Kidney epithelial cell (primary cell): ENCODE measurements at regions not wholly inside any gene's neighbourhood (a gene's known extent, or its start where the extent isn't known, plus 50 kb on each side); places are given as distances from the start of the nearest gene placed in this dataset.

ENCODE experiments used
- DNase-seq: peaks from one replicate; pipeline ENCODE4 v3.0.0-alpha.2; 2010; ENCODE audit warnings: low read depth
- H3K27me3 ChIP-seq: 2 replicates; pipeline ENCODE4 v1.6.0; 2011; ENCODE audit warnings: low read length; ENCODE audit not compliant: control insufficient read depth, insufficient read depth
- H3K36me3 ChIP-seq: 2 replicates; pipeline ENCODE4 v1.5.1; 2011; ENCODE audit warnings: low read length; ENCODE audit not compliant: control insufficient read depth, insufficient read depth
- H3K4me3 ChIP-seq: 2 replicates; pipeline ENCODE4 v1.5.1; 2011; ENCODE audit warnings: low read depth, mild to moderate bottlenecking, control low read depth, low read length
- CTCF ChIP-seq: IDR thresholded peaks from 2 replicates; pipeline ENCODE4 v1.5.1; 2011; ENCODE audit warnings: mild to moderate bottlenecking, moderate library complexity, low read length, control low read depth, inconsistent platforms; ENCODE audit not compliant: insufficient read depth, poor library complexity, severe bottlenecking

GRCh38 chr1:232689711-232690110 is 59.8 kb upstream of the SIPA1L2 start:
- H3K36me3 ChIP-seq, result no peaks in the 10 kb centered on the region
- no peaks in the 10 kb centered on the region for H3K27me3 ChIP-seq
- no peak overlapping the region for H3K4me3 ChIP-seq
- no peak for DNase-seq
- no peak for TF ChIP-seq CTCF

DNA sequence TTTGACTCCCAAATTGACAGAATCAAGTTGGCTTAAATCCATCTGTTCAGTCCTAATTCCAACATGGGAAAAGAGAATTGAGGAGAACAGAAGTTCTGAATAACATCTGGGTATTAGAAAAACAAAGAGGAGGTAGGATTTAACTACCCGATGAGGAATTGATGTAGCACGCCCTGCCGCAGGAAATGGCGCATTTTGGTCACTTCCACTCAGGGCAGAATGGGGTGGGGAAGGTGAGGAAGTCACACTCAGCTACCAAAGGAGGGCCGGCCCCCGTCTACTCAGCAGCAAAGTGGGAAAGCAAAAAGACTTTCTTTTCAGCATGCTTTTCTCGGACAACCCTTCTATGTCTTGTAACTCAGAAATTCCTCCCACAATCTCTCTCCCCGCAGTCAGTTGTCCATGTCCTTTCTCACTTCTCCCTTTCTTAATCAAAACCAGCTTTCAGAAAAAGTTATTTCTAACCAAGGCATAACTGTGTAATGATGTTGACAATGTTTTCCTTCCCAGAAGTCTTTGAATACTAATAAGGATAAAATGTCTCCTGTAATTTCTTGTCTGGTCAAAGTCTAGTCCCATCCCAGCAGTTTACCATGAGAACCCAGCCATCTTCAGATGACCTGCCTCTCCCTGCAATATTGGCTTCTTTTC is 60.5 kb upstream of the SIPA1L2 start:
- no peak for TF ChIP-seq CTCF
- H3K27me3 ChIP-seq, result no peaks in the 10 kb centered on the region
- H3K36me3 ChIP-seq, result no peaks in the 10 kb centered on the region
- H3K4me3 ChIP-seq, result no peak overlapping the region
- no peak for DNase-seq

DNA sequence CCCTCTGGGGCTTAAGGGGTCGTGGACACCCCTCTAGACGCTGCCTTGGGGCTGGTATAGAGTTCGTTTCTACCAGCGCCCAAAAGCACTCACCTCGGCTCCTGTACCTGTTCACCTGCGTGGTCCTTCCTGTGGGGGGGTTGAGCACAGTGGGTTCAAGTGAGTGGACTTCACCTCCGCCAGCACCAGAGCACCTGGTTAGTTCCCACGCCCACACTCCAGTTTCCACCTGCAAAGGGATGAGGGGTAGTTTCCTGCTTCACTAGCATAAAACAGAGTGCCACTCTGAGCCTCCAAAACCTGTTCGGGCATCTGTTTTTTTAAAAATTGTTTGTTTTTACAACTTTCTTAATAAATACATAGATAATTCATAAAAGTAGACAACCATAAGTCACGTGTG is 64.5 kb upstream of the SIPA1L2 start:
- H3K27me3 ChIP-seq, result no peaks in the 10 kb centered on the region
- no peak for DNase-seq
- no peak for TF ChIP-seq CTCF
- H3K4me3 ChIP-seq, result no peak overlapping the region
- H3K36me3 ChIP-seq, result no peaks in the 10 kb centered on the region

- H3K4me3 ChIP-seq, result no peak overlapping the region
Observed at GRCh38 chr1:232695621-232696385, 65.9 kb upstream of the SIPA1L2 start.

GRCh38 chr1:232696466-232696865 is 66.5 kb upstream of the SIPA1L2 start:
- no peak overlapping the region for H3K4me3 ChIP-seq
- no peaks in the 10 kb centered on the region for H3K36me3 ChIP-seq
- TF ChIP-seq CTCF, result no peak
- DNase-seq, result no peak
- H3K27me3 ChIP-seq, result no peaks in the 10 kb centered on the region

More at GRCh38 chr1:232695621-232696385, 65.9 kb upstream of the SIPA1L2 start:
- H3K36me3 ChIP-seq, result no peaks in the 10 kb centered on the region
- H3K27me3 ChIP-seq, result no peaks in the 10 kb centered on the region
- no peak for TF ChIP-seq CTCF
- DNase-seq, result no peak

DNA sequence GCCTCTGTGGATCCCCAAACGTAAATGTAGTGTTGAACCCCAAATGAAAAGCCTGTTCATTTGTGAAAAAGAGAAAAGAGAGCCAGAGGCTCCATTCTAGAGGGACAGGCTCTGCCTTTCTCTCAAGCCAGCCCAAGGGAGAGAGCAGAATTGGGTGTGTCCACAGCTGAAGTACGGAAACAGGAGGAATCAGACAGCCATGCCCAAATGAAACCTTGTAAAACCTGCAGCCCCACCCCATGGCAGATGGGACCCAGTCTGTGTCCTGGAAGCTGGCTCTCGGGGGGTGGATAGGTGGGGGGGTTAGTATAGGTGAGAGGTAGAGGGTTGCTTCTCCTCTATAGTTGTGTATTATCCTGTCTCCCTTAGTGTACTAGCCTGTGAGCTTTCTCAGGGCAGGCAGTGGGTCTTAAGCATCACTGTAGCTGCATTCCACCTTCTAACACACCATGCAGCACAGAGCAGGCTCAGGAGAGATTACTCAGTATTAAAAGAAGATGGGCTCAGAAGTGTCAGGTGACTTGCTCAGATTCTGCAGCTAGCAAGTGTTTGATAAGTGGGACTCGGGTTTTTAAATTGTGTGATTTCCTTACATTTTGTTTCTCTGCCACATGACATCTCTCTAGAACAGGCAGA is 67.4 kb upstream of the SIPA1L2 start:
- Histone ChIP-seq H3K36me3 (no peaks in the 10 kb centered on the region), H3K27me3 (no peaks in the 10 kb centered on the region), H3K4me3 (no peak overlapping the region)
- TF ChIP-seq CTCF, result no peak
- no peak for DNase-seq
